Colonic mucosa (tissue), 4 donors: ENCODE measurements at regions not wholly inside any gene's neighbourhood (a gene's known extent, or its start where the extent isn't known, plus 50 kb on each side); places are given as distances from the start of the nearest gene placed in this dataset.

Experiments
- DNase-seq: peaks from one replicate; pipeline ENCODE4 v3.0.0-alpha.2; 2020
- H3K27ac ChIP-seq: fragments of 200-600 bp; one replicate; pipeline ENCODE4 v1.8.0; 2021
- H3K27me3 ChIP-seq: fragments of 200-600 bp; one replicate; pipeline ENCODE4 v1.8.0; 2021
- H3K36me3 ChIP-seq: fragments of 200-600 bp; one replicate; pipeline ENCODE4 v1.8.0; 2021
- H3K4me1 ChIP-seq: fragments of 200-600 bp; one replicate; pipeline ENCODE4 v1.8.0; 2021; ENCODE audit warnings: mild to moderate bottlenecking
- H3K4me3 ChIP-seq: fragments of 200-600 bp; one replicate; pipeline ENCODE4 v1.8.0; 2021
- H3K9ac ChIP-seq, 2 donors: one replicate each; pipeline ENCODE4 v1.7.0; 2013; ENCODE audit warnings: control low read depth in 2 of 2, low read depth in 2 of 2, low read length in 2 of 2
- H3K9me3 ChIP-seq: fragments of 200-600 bp; one replicate; pipeline ENCODE4 v1.8.0; 2021
- intact Hi-C: fragments of 100-400 bp; cut with DNase I; formaldehyde crosslinking; loops from one replicate; pipeline ENCODE4 v1.14.1; 2022
- TF ChIP-seq, protein P1 (sequence below): fragments of 200-600 bp; IDR thresholded peaks from one replicate; pipeline ENCODE4 v1.8.0; 2022; ENCODE audit warnings: antibody characterized with exemption, mild to moderate bottlenecking
- donor health status: healthy.
- donor health status: DM: no; HTN: no; CAD: no.
- donor health status: DM: no; HTN: no; CAD: no.

DNA sequence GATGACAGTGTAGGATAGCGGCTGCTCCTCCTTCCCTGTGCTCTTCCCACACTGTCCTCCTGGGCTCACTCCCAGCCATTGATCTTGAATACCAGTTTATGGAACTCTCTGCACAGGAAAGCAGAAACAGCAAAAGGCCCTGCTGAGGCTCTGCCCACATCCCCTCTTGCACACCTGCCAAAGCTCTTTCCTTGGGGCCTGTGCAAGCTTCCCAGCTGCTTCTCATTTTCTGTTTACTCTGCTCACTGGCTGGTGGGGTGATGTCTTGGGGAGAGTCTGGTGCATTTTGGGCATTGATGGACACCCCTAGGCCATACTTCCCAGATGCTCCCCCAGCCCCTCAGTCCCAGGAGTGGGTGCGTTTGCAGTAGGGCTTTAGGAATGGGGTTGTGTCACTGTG lies 361.8 kb downstream of the TMEM121 start:
- Histone ChIP-seq H3K9ac (no peak overlapping the region), H3K36me3 (no peaks in the 10 kb centered on the region), H3K27me3 (no peaks in the 10 kb centered on the region), H3K4me3 (no peak overlapping the region), H3K4me1 (no peaks in the 10 kb centered on the region), H3K27ac (no peak overlapping the region), H3K9me3 (no peaks in the 10 kb centered on the region)
- intact Hi-C loops, result no loop called here
- TF ChIP-seq, protein P1, sequence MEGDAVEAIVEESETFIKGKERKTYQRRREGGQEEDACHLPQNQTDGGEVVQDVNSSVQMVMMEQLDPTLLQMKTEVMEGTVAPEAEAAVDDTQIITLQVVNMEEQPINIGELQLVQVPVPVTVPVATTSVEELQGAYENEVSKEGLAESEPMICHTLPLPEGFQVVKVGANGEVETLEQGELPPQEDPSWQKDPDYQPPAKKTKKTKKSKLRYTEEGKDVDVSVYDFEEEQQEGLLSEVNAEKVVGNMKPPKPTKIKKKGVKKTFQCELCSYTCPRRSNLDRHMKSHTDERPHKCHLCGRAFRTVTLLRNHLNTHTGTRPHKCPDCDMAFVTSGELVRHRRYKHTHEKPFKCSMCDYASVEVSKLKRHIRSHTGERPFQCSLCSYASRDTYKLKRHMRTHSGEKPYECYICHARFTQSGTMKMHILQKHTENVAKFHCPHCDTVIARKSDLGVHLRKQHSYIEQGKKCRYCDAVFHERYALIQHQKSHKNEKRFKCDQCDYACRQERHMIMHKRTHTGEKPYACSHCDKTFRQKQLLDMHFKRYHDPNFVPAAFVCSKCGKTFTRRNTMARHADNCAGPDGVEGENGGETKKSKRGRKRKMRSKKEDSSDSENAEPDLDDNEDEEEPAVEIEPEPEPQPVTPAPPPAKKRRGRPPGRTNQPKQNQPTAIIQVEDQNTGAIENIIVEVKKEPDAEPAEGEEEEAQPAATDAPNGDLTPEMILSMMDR, result no peak
- DNase-seq, result no peak

DNA sequence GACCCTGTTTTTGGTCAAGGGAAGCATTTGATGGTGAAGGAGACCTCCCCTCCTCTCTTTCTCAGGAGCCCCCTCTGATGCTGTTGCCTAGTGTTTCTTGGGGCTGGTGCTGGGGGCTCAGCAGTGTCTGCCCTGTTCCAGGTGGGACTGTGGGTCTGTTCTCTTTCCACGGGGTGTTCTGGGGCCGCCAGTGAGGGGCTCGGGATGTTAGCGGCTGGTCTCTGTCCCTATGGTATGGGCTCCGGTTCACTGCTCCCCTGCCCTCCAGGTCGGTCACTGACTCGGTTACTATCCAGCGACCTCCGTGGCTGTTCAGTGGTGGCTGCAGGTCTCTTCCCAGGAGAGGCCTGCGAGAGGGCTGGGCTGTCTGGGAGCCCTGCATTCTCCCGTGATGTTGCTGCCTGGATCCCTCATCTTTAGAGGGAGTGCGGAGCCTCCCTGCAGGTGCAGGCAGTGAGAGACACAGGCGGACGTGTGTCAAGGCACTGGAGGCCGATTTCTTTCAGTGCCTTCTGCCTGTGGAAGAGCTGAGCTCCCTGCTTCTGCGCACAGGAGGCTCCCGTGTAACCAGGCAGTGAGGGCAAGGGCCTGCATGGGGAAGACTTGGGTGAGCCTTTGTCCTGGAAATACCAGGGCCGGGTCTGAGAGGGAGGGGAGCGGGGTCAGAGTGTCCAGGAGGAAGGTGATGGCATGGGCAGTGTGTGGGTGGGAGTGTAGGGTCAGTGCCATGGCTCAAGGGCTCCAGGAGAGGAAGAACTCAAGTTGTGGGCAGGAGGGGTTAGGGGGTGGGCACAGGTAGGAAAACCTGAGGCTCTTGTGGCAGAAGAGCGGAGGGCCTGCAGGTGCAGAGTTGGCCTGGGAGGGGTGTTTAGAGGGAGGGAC lies 362.6 kb downstream of the TMEM121 start:
- intact Hi-C loops, result no loop called here
- Histone ChIP-seq H3K27me3 (no peaks in the 10 kb centered on the region), H3K4me3 (no peak overlapping the region), H3K9me3 (no peaks in the 10 kb centered on the region), H3K4me1 (no peaks in the 10 kb centered on the region), H3K36me3 (no peaks in the 10 kb centered on the region), H3K27ac (no peak overlapping the region), H3K9ac (no peak overlapping the region)
- DNase-seq, result no peak
- TF ChIP-seq, protein P1, result no peak

DNA sequence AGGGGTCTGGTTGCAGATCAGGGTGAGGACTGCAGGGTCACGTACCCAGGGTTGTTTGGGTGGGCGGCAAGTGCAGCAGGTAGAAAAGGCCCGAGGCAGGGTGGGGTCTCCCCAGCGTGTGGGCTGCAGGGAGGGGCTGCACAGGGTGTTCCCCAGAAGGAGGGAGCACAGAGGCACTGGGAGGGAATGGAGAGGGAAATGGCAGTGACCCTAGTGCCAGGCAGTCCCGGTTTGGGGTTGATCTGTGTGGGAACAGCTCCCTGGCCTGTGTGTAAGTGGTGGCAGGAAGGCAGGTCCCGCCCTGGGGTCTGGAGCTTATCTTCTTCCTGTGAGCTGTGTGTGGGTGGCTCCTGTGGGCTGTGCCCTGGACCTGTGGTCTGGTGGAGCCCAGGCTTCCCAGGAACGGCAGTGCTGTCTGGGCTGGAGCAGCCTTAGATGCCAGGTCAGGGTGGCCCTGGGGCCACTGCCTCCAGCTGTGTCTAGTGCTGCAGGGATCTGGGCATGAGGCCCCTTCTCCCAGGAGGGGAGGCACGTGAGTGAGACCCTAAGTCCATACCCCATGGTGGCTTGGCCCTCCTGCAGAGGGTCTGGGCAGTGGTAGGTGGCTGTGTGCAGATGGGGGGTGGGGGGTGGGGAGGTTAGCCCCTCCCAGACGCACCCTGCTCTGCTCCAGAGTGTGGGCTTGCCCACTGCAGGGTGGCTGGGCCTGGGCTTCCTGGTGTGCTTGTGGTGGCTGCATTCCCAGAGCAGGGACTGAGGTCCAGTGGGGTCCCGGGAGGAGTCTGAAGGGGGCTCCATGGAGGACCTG lies 363.5 kb downstream of the TMEM121 start:
- intact Hi-C loops, result no loop called here
- DNase-seq, result no peak
- Histone ChIP-seq H3K27me3 (no peaks in the 10 kb centered on the region), H3K36me3 (no peaks in the 10 kb centered on the region), H3K9ac (no peak overlapping the region), H3K4me3 (no peak overlapping the region), H3K9me3 (no peaks in the 10 kb centered on the region), H3K27ac (no peak overlapping the region), H3K4me1 (no peaks in the 10 kb centered on the region)
- TF ChIP-seq, protein P1, result no peak

DNA sequence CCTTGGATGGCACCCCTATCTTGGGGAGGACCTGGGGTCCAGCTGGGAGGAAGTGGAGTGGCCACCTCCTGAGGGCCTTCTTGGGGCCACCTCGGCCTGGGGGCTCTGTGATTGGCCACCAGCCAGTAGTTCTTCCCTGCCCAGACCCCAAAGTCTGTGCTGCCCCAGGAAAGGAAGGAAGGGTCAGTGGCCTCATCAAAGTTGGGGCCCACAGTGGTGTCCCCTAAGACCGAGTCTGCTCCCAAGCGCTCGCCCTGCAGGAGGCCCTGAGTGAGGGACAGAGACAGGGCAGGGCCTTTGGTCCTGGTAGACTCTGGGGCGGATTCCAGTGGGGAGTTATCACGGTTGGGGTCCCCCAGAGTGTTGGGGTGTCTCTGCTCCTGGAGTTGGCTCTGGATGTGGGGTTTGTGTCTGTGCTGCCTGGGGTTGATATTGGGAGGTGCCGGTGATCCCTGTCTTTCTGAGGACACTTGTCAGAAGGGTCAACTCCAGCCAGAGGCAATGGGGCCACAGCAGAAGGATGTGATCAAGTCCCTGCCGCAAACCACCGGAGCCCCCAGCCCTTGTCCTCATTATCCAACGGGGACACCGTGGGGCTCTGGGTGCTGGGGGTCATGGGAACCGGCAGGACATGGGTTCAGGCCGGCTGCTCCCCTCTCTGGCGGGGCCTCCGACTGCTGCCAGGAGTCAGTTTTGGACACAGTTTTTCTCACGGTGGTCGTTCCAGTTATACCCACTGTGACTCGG lies 364.3 kb downstream of the TMEM121 start:
- TF ChIP-seq, protein P1, result no peak
- intact Hi-C loops, result no loop called here
- no peak for DNase-seq
- Histone ChIP-seq H3K9ac (no peak overlapping the region), H3K4me1 (no peaks in the 10 kb centered on the region), H3K36me3 (no peaks in the 10 kb centered on the region), H3K9me3 (no peaks in the 10 kb centered on the region), H3K27me3 (no peaks in the 10 kb centered on the region), H3K4me3 (no peak overlapping the region), H3K27ac (no peak overlapping the region)

DNA sequence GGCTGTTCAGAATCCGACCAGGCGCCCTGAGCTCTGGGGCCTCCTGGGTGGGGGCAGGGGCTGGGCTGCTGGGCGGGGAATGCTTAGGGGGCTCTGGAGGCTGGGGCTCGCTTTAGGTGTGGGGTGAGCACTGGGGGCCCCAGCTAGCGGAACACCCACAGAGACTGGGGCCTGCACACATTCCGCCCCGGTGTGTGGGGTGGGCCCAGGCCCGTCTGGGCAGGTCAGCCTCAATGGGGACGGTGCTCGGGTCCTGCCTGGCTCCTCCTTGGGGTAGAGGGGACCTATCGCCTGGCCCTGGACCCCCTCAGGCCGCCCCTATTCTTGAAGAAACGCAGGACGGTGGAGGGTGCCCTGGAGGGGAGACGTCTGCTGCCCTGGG lies 364.8 kb downstream of the TMEM121 start:
- Histone ChIP-seq H3K9ac (no peak overlapping the region), H3K27me3 (no peaks in the 10 kb centered on the region), H3K4me1 (no peaks in the 10 kb centered on the region), H3K27ac (no peak overlapping the region), H3K9me3 (no peaks in the 10 kb centered on the region), H3K4me3 (no peak overlapping the region), H3K36me3 (no peaks in the 10 kb centered on the region)
- DNase-seq, result no peak
- TF ChIP-seq, protein P1, result no peak
- intact Hi-C loops, result no loop called here
